Adipocyte (in vitro differentiated cells): ENCODE measurements at regions not wholly inside any gene's neighbourhood (a gene's known extent, or its start where the extent isn't known, plus 50 kb on each side); places are given as distances from the start of the nearest gene placed in this dataset.

Source experiments
- DNase-seq: peaks from one replicate; pipeline ENCODE4 v3.0.0-alpha.2; 2015; ENCODE audit warnings: low read depth
- H3K27me3 ChIP-seq: replicated peaks from 2 replicates; pipeline ENCODE4 v1.7.0; 2013; ENCODE audit warnings: mild to moderate bottlenecking, low read length, moderate library complexity; ENCODE audit not compliant: control insufficient read depth, insufficient read depth
- H3K36me3 ChIP-seq: 2 replicates; pipeline ENCODE4 v1.7.0; 2013; ENCODE audit warnings: low read length, mild to moderate bottlenecking, moderate library complexity; ENCODE audit not compliant: control insufficient read depth, insufficient read depth, severe bottlenecking
- H3K4me1 ChIP-seq: 2 replicates; pipeline ENCODE4 v1.7.0; 2013; ENCODE audit warnings: mild to moderate bottlenecking, low read length, moderate library complexity; ENCODE audit not compliant: control insufficient read depth, insufficient read depth
- H3K4me3 ChIP-seq: 2 replicates; pipeline ENCODE4 v1.7.0; 2013; ENCODE audit warnings: mild to moderate bottlenecking, low read length, moderate library complexity
- H3K9ac ChIP-seq: 2 replicates; pipeline ENCODE4 v1.7.0; 2013; ENCODE audit warnings: mild to moderate bottlenecking, low read length, moderate library complexity
- H3K9me3 ChIP-seq: 2 replicates; pipeline ENCODE4 v1.7.0; 2013; ENCODE audit warnings: mild to moderate bottlenecking, low read length, moderate library complexity; ENCODE audit not compliant: control insufficient read depth

GRCh38 chr14:98819132-98819866 lies 452.7 kb downstream of the BCL11B start:
- H3K4me1 ChIP-seq = no peaks in the 10 kb centered on the region
- H3K9me3 ChIP-seq = no peaks in the 10 kb centered on the region
- no peaks in the 10 kb centered on the region for H3K27me3 ChIP-seq
- H3K4me3 ChIP-seq = no peak overlapping the region
- DNase-seq = no peak
- H3K9ac ChIP-seq = no peak overlapping the region
- H3K36me3 ChIP-seq = no peaks in the 10 kb centered on the region

- no peaks in the 10 kb centered on the region for H3K4me1 ChIP-seq
- H3K27me3 ChIP-seq = no peaks in the 10 kb centered on the region
- no peak for DNase-seq
Observed at GRCh38 chr14:98819867-98820206, 452.2 kb downstream of the BCL11B start.

GRCh38 chr14:98822917-98823316 lies 449.1 kb downstream of the BCL11B start:
- no peak overlapping the region for H3K4me3 ChIP-seq

More at GRCh38 chr14:98819867-98820206, 452.2 kb downstream of the BCL11B start:
- Histone ChIP-seq H3K4me3 (no peak overlapping the region), H3K9ac (no peak overlapping the region), H3K36me3 (no peaks in the 10 kb centered on the region), H3K9me3 (no peaks in the 10 kb centered on the region)

GRCh38 chr14:98826618-98827017 lies 445.4 kb downstream of the BCL11B start:
- H3K4me1 ChIP-seq = no peaks in the 10 kb centered on the region
- H3K4me3 ChIP-seq = no peak overlapping the region
- H3K9me3 ChIP-seq = no peaks in the 10 kb centered on the region
- H3K9ac ChIP-seq = no peak overlapping the region
- no peaks in the 10 kb centered on the region for H3K36me3 ChIP-seq
- no peak for DNase-seq
- H3K27me3 ChIP-seq = no peaks in the 10 kb centered on the region

More at GRCh38 chr14:98822917-98823316, 449.1 kb downstream of the BCL11B start:
- no peak for DNase-seq
- no peaks in the 10 kb centered on the region for H3K9me3 ChIP-seq
- no peak overlapping the region for H3K9ac ChIP-seq
- no peaks in the 10 kb centered on the region for H3K36me3 ChIP-seq
- H3K27me3 ChIP-seq = no peaks in the 10 kb centered on the region
- no peaks in the 10 kb centered on the region for H3K4me1 ChIP-seq

- no peak overlapping the region for H3K4me3 ChIP-seq
Observed at GRCh38 chr14:98834119-98834518, 437.9 kb downstream of the BCL11B start.

GRCh38 chr14:98835051-98835824 lies 436.8 kb downstream of the BCL11B start:
- no peaks in the 10 kb centered on the region for H3K4me1 ChIP-seq
- peaks cover under 1% of the 10 kb centered on the region for H3K27me3 ChIP-seq
- H3K9ac ChIP-seq = no peak overlapping the region
- peaks cover 3% of the 10 kb centered on the region for H3K9me3 ChIP-seq
- DNase-seq = no peak
- H3K36me3 ChIP-seq = no peaks in the 10 kb centered on the region
- no peak overlapping the region for H3K4me3 ChIP-seq

More at GRCh38 chr14:98834119-98834518, 437.9 kb downstream of the BCL11B start:
- no peaks in the 10 kb centered on the region for H3K4me1 ChIP-seq
- no peak for DNase-seq
- no peaks in the 10 kb centered on the region for H3K36me3 ChIP-seq
- no peak overlapping the region for H3K9ac ChIP-seq
- H3K27me3 ChIP-seq = no peaks in the 10 kb centered on the region
- peaks cover 3% of the 10 kb centered on the region for H3K9me3 ChIP-seq

- Histone ChIP-seq H3K9ac (no peak overlapping the region), H3K4me1 (no peaks in the 10 kb centered on the region), H3K9me3 (peaks cover 3% of the 10 kb centered on the region), H3K36me3 (no peaks in the 10 kb centered on the region), H3K4me3 (no peak overlapping the region), H3K27me3 (peaks cover 6% of the 10 kb centered on the region)
- no peak for DNase-seq
Observed at GRCh38 chr14:98835825-98836100, 436.2 kb downstream of the BCL11B start.

GRCh38 chr14:98840091-98840490 lies 431.9 kb downstream of the BCL11B start:
- Histone ChIP-seq H3K4me1 (no peaks in the 10 kb centered on the region), H3K36me3 (no peaks in the 10 kb centered on the region), H3K4me3 (no peak overlapping the region), H3K27me3 (peaks cover 8% of the 10 kb centered on the region), H3K9ac (no peak overlapping the region), H3K9me3 (peaks cover 3% of the 10 kb centered on the region)
- DNase-seq = no peak

GRCh38 chr14:98840511-98840910 lies 431.5 kb downstream of the BCL11B start:
- Histone ChIP-seq H3K4me1 (no peaks in the 10 kb centered on the region), H3K9ac (no peak overlapping the region), H3K9me3 (peaks cover 3% of the 10 kb centered on the region), H3K4me3 (no peak overlapping the region), H3K27me3 (peaks cover 8% of the 10 kb centered on the region), H3K36me3 (no peaks in the 10 kb centered on the region)
- DNase-seq = no peak

- H3K9me3 ChIP-seq = no peaks in the 10 kb centered on the region
- H3K27me3 ChIP-seq = peaks cover 8% of the 10 kb centered on the region
- no peak overlapping the region for H3K4me3 ChIP-seq
- H3K4me1 ChIP-seq = no peaks in the 10 kb centered on the region
- no peaks in the 10 kb centered on the region for H3K36me3 ChIP-seq
- DNase-seq = no peak
- no peak overlapping the region for H3K9ac ChIP-seq
Observed at GRCh38 chr14:98844456-98844855, 427.5 kb downstream of the BCL11B start.

- H3K36me3 ChIP-seq = no peaks in the 10 kb centered on the region
- no peaks in the 10 kb centered on the region for H3K9me3 ChIP-seq
- no peak for DNase-seq
- no peak overlapping the region for H3K9ac ChIP-seq
- no peak overlapping the region for H3K4me3 ChIP-seq
- H3K4me1 ChIP-seq = no peaks in the 10 kb centered on the region
- no peaks in the 10 kb centered on the region for H3K27me3 ChIP-seq
Observed at GRCh38 chr14:98847521-98848468, 424.2 kb downstream of the BCL11B start.
